Lung (tissue), 11 donors: ENCODE measurements at regions not wholly inside any gene's neighbourhood (a gene's known extent, or its start where the extent isn't known, plus 50 kb on each side); places are given as distances from the start of the nearest gene placed in this dataset.

Source experiments
- ATAC-seq: fragments of 200-7000 bp; cut with Tn5 transposase; one replicate; pipeline ENCODE4 v1.9.1; 2020; ENCODE audit warnings: moderate number of reproducible peaks; ENCODE audit not compliant: insufficient read depth, low FRiP score
- DNase-seq, 3 donors: peaks; one replicate each; pipeline ENCODE4 v3.0.0-alpha.2; 2013 to 2017
- H3K27ac ChIP-seq, 2 donors: one replicate each; pipeline ENCODE4 v1.5.1; 2013; ENCODE audit warnings: mild to moderate bottlenecking in 2 of 2, moderate library complexity in 2 of 2, control low read depth in 1 of 2, inconsistent platforms in 1 of 2, low read depth in 1 of 2, low read length in 1 of 2
- H3K27me3 ChIP-seq, 3 donors: one replicate each; pipeline ENCODE4 v1.5.1; 2013; ENCODE audit warnings: low read length in 2 of 3; ENCODE audit not compliant: control insufficient read depth in 3 of 3, insufficient read depth in 3 of 3
- H3K36me3 ChIP-seq, 4 donors: one replicate each; pipeline ENCODE4 v1.5.1; 2013; ENCODE audit warnings: low read length in 4 of 4, mild to moderate bottlenecking in 1 of 4, moderate library complexity in 1 of 4; ENCODE audit not compliant: control insufficient read depth in 4 of 4, insufficient read depth in 4 of 4
- H3K4me1 ChIP-seq, 5 donors: one replicate each; pipeline ENCODE4 v1.5.1; 2013; ENCODE audit warnings: low read length in 5 of 5, mild to moderate bottlenecking in 2 of 5, moderate library complexity in 1 of 5; ENCODE audit not compliant: control insufficient read depth in 5 of 5, insufficient read depth in 5 of 5
- H3K4me3 ChIP-seq: one replicate; pipeline ENCODE4 v1.5.1; 2013; ENCODE audit warnings: mild to moderate bottlenecking, control low read depth, moderate library complexity
- H3K9ac ChIP-seq, 2 donors: one replicate each; pipeline ENCODE4 v1.5.1; 2013; ENCODE audit warnings: low read length in 2 of 2, control low read depth in 1 of 2; ENCODE audit not compliant: insufficient read depth in 1 of 2
- H3K9me3 ChIP-seq, 4 donors: one replicate each; pipeline ENCODE4 v1.5.1; 2013; ENCODE audit warnings: low read length in 3 of 4, mild to moderate bottlenecking in 1 of 4, moderate library complexity in 1 of 4; ENCODE audit not compliant: control insufficient read depth in 4 of 4, insufficient read depth in 3 of 4
- CTCF ChIP-seq: IDR thresholded peaks from 2 replicates; pipeline ENCODE4 v1.5.1; 2012; ENCODE audit warnings: mild to moderate bottlenecking; ENCODE audit errors: control extremely low read depth, extremely low read depth
- WGBS, 2 donors: extraction: QIAGEN DNeasy Blood & Tissue Kit; methylation state at CpG; one replicate each; pipeline ENCODE4 v1.1.7; 2013; 5-methylcytosine and 5-hydroxymethylcytosine counted together
- donor health status: control.
- donor health status: control.
- donor health status: Bipolar disorder and iron deficiency.
- donor health status: healthy.
- donor health status: DM: yes; HTN: yes; CAD: no.

- DNase-seq (no peak), ATAC-seq (no peak)
- no peak for TF ChIP-seq CTCF
- no peaks in the 10 kb centered on the region for H3K4me1 ChIP-seq
- H3K4me3 ChIP-seq = no peak overlapping the region
- H3K9me3 ChIP-seq = peaks cover 0 to 3% (median 0%) of the 10 kb centered on the region in 4 donors
- H3K27me3 ChIP-seq = peaks cover 0 to 43% (median 7%) of the 10 kb centered on the region in 3 donors
- no peak overlapping the region for H3K27ac ChIP-seq
- no peaks in the 10 kb centered on the region for H3K36me3 ChIP-seq
- WGBS, 2 donors = 84 to 87% methylated on average over 2 of the region's 2 CpGs
- no peak overlapping the region for H3K9ac ChIP-seq
Measured at GRCh38 chrX:97820170-97820569, 936.5 kb downstream of the RPA4 start.

- H3K4me1 ChIP-seq = no peaks in the 10 kb centered on the region
- H3K9ac ChIP-seq = no peak overlapping the region
- H3K9me3 ChIP-seq = no peaks in the 10 kb centered on the region
- H3K4me3 ChIP-seq = no peak overlapping the region
- no peak overlapping the region for H3K27ac ChIP-seq
- peaks cover 4 to 17% (median 9%) of the 10 kb centered on the region in 3 donors for H3K27me3 ChIP-seq
- ATAC-seq (no peak), DNase-seq (no peak)
- TF ChIP-seq CTCF = no peak
- H3K36me3 ChIP-seq = no peaks in the 10 kb centered on the region
- WGBS, 2 donors = 0 to 48% methylated on average over 1 of the region's 1 CpG
Measured at GRCh38 chrX:97828471-97828870, 944.8 kb downstream of the RPA4 start.

GRCh38 chrX:97835969-97836368 lies 952.3 kb downstream of the RPA4 start:
- no peak for TF ChIP-seq CTCF
- H3K4me1 ChIP-seq = no peaks in the 10 kb centered on the region
- H3K4me3 ChIP-seq = no peak overlapping the region
- no peaks in the 10 kb centered on the region for H3K9me3 ChIP-seq
- DNase-seq (no peak), ATAC-seq (no peak)
- H3K36me3 ChIP-seq = no peaks in the 10 kb centered on the region
- no peak overlapping the region for H3K27ac ChIP-seq
- no peak overlapping the region for H3K9ac ChIP-seq
- peaks cover 0 to 15% (median 8%) of the 10 kb centered on the region in 3 donors for H3K27me3 ChIP-seq

GRCh38 chrX:97841544-97842179 lies 958.0 kb downstream of the RPA4 start:
- TF ChIP-seq CTCF = no peak
- peaks cover 0 to 15% (median 7%) of the 10 kb centered on the region in 4 donors for H3K9me3 ChIP-seq
- H3K27ac ChIP-seq = no peak overlapping the region
- H3K27me3 ChIP-seq = peaks cover 0 to 5% (median 4%) of the 10 kb centered on the region in 3 donors
- ATAC-seq (no peak), DNase-seq (no peak)
- H3K4me1 ChIP-seq = no peaks in the 10 kb centered on the region
- WGBS, 2 donors = 96 to 97% methylated on average over 29 to 39 of the region's 39 CpGs
- H3K9ac ChIP-seq = no peak overlapping the region
- no peak overlapping the region for H3K4me3 ChIP-seq
- no peaks in the 10 kb centered on the region for H3K36me3 ChIP-seq
